H1 (cell line): ENCODE measurements at regions not wholly inside any gene's neighbourhood (a gene's known extent, or its start where the extent isn't known, plus 50 kb on each side); places are given as distances from the start of the nearest gene placed in this dataset.

Source experiments
- CTCF ChIA-PET: fragments of 300-600 bp; sonication (Branson Sonifier 250); formaldehyde crosslinking; loops from one replicate; lab custom pipeline; 2021; ENCODE audit not compliant: partially characterized antibody; lab: Charles Lee
- POLR2A ChIA-PET: fragments of 300-600 bp; sonication (Branson Sonifier 250); formaldehyde crosslinking; loops from one replicate; lab custom pipeline; 2021; ENCODE audit warnings: inconsistent platforms; ENCODE audit not compliant: partially characterized antibody; lab: Charles Lee
- DNase-seq, 2 experiments: peaks; one replicate each; pipeline versions ENCODE4 v3.0.0 to v3.0.0-alpha.2; 2010 to 2022; ENCODE audit warnings: low spot score in 2 of 2, low read depth in 1 of 2, mixed read lengths in 1 of 2
- FAIRE-seq: peaks from 2 replicates; lab custom pipeline; 2011; peaks lifted over from hg19 to GRCh38; lab: Jason Lieb, UNC
- H2AFZ ChIP-seq: 2 replicates; pipeline ENCODE4 v1.8.1; 2012; ENCODE audit warnings: low read length, inconsistent platforms
- H2AK5ac ChIP-seq: 2 replicates; pipeline ENCODE4 v1.6.1; 2013; ENCODE audit warnings: low read depth, low read length
- H2BK120ac ChIP-seq: replicated peaks from 2 replicates; pipeline ENCODE3; 2013; ENCODE audit warnings: low read depth, low read length, inconsistent platforms
- H2BK12ac ChIP-seq: 2 replicates; pipeline ENCODE4 v1.6.1; 2013; ENCODE audit warnings: low read depth, low read length
- H2BK15ac ChIP-seq: 2 replicates; pipeline ENCODE4 v1.6.1; 2013; ENCODE audit warnings: low read length
- H2BK20ac ChIP-seq: 2 replicates; pipeline ENCODE4 v1.6.1; 2013; ENCODE audit warnings: low read length
- H2BK5ac ChIP-seq: 2 replicates; pipeline ENCODE4 v1.6.1; 2013; ENCODE audit warnings: low read depth, low read length
- H3K14ac ChIP-seq: 2 replicates; pipeline ENCODE4 v1.6.1; 2013; ENCODE audit warnings: inconsistent platforms; ENCODE audit not compliant: insufficient read length
- H3K18ac ChIP-seq: 2 replicates; pipeline ENCODE4 v1.6.1; 2013; ENCODE audit warnings: low read length; ENCODE audit errors: extremely low read depth
- H3K23ac ChIP-seq: 2 replicates; pipeline ENCODE4 v1.6.1; 2013; ENCODE audit warnings: inconsistent platforms; ENCODE audit not compliant: insufficient read length
- H3K23me2 ChIP-seq: 2 replicates; pipeline ENCODE4 v1.6.1; 2013; ENCODE audit warnings: low read depth, low read length
- H3K27ac ChIP-seq: 2 replicates; pipeline ENCODE4 v1.6.1; 2011; ENCODE audit warnings: low read depth, low read length, inconsistent platforms
- H3K27me3 ChIP-seq, 4 experiments: replicated peaks in 1 of 4; 1 replicate in 1 of 4; 2 replicates in 3 of 4; pipeline versions ENCODE4 v1.6.1 to v1.8.1; 2011 to 2013; ENCODE audit warnings: low read length in 3 of 4, mild to moderate bottlenecking in 3 of 4, inconsistent platforms in 2 of 4, mixed read lengths in 2 of 4, moderate library complexity in 1 of 4; ENCODE audit not compliant: control insufficient read depth in 3 of 4, insufficient read depth in 3 of 4; ENCODE audit errors: extremely low read depth in 1 of 4
- H3K36me3 ChIP-seq, 4 experiments: 2 replicates each; pipeline versions ENCODE4 v1.6.1 to v1.8.1; 2011 to 2013; ENCODE audit warnings: mild to moderate bottlenecking in 4 of 4, low read length in 3 of 4, moderate library complexity in 2 of 4, control low read depth in 1 of 4, inconsistent platforms in 1 of 4; ENCODE audit not compliant: insufficient read depth in 4 of 4, control insufficient read depth in 2 of 4
- H3K4ac ChIP-seq: replicated peaks from 2 replicates; pipeline ENCODE3; 2013; ENCODE audit warnings: low read length, low read depth, mixed read lengths, inconsistent platforms; ENCODE audit not compliant: insufficient read length
- H3K4me1 ChIP-seq, 4 experiments: replicated peaks in 1 of 4; 1 replicate in 1 of 4; 2 replicates in 3 of 4; pipeline versions ENCODE4 v1.6.1 to v1.8.1; 2011 to 2013; ENCODE audit warnings: low read length in 3 of 4, inconsistent platforms in 2 of 4, mixed read lengths in 1 of 4; ENCODE audit not compliant: insufficient read depth in 4 of 4, control insufficient read depth in 3 of 4
- H3K4me2 ChIP-seq, 2 experiments: 2 replicates each; pipeline versions ENCODE4 v1.6.1 to v1.8.1; 2011 to 2013; ENCODE audit warnings: low read depth in 2 of 2, low read length in 2 of 2, control low read depth in 1 of 2, inconsistent platforms in 1 of 2, mild to moderate bottlenecking in 1 of 2; ENCODE audit not compliant: insufficient read depth in 1 of 2
- H3K4me3 ChIP-seq, 4 experiments: fragments of 200-600, 300-600 bp in 1 of 4; sonication (generic), shearing (Covaris generic), sonication (Bioruptor Twin) in 1 of 4; 2 replicates each; pipeline versions ENCODE4 v1.5.1 to v1.8.1; 2011 to 2016; ENCODE audit warnings: low read length in 4 of 4, low read depth in 3 of 4, control low read depth in 2 of 4, inconsistent platforms in 2 of 4, mild to moderate bottlenecking in 2 of 4, mixed read lengths in 1 of 4, moderate library complexity in 1 of 4; ENCODE audit not compliant: insufficient read depth in 2 of 4; ENCODE audit errors: extremely low read depth in 1 of 4
- H3K56ac ChIP-seq: replicated peaks from 2 replicates; pipeline ENCODE3; 2013; ENCODE audit warnings: low read depth, mild to moderate bottlenecking, mixed read lengths, low read length, inconsistent platforms; ENCODE audit not compliant: insufficient read length
- H3K79me1 ChIP-seq: 2 replicates; pipeline ENCODE4 v1.6.1; 2013; ENCODE audit warnings: low read depth, low read length, control low read depth
- H3K79me2 ChIP-seq, 2 experiments: 2 replicates each; pipeline versions ENCODE4 v1.6.1 to v1.8.1; 2012 to 2013; ENCODE audit warnings: low read length in 2 of 2, mild to moderate bottlenecking in 2 of 2, inconsistent platforms in 1 of 2; ENCODE audit not compliant: insufficient read depth in 2 of 2, control insufficient read depth in 1 of 2
- H3K9ac ChIP-seq, 4 experiments: replicated peaks in 1 of 4; 1 replicate in 1 of 4; 2 replicates in 3 of 4; pipeline versions ENCODE4 v1.6.1 to v1.8.1; 2011 to 2013; ENCODE audit warnings: low read depth in 3 of 4, low read length in 3 of 4, control low read depth in 2 of 4, mild to moderate bottlenecking in 2 of 4, moderate library complexity in 2 of 4, inconsistent platforms in 1 of 4; ENCODE audit errors: extremely low read depth in 1 of 4
- H3K9me3 ChIP-seq, 2 experiments: 2 replicates each; pipeline versions ENCODE4 v1.6.1 to v1.8.1; 2012 to 2013; ENCODE audit warnings: mild to moderate bottlenecking in 2 of 2, moderate library complexity in 2 of 2, control low read depth in 1 of 2, inconsistent platforms in 1 of 2, low read depth in 1 of 2, low read length in 1 of 2, mixed read lengths in 1 of 2; ENCODE audit not compliant: insufficient read depth in 2 of 2
- H4K20me1 ChIP-seq, 2 experiments: replicated peaks in 1 of 2; 2 replicates each; pipeline versions ENCODE3 to v1.8.1; 2011 to 2013; ENCODE audit warnings: inconsistent platforms in 2 of 2, low read length in 2 of 2, mild to moderate bottlenecking in 1 of 2; ENCODE audit not compliant: insufficient read depth in 2 of 2, control insufficient read depth in 1 of 2
- H4K5ac ChIP-seq: 2 replicates; pipeline ENCODE4 v1.6.1; 2013; ENCODE audit warnings: low read length, low read depth, mixed read lengths, inconsistent platforms; ENCODE audit not compliant: insufficient read length
- H4K8ac ChIP-seq: 2 replicates; pipeline ENCODE4 v1.8.0; 2013; ENCODE audit warnings: mild to moderate bottlenecking, moderate library complexity, low read length, inconsistent platforms; ENCODE audit not compliant: insufficient read depth; ENCODE audit errors: extremely low read depth
- H4K91ac ChIP-seq: replicated peaks from 2 replicates; pipeline ENCODE3; 2013; ENCODE audit warnings: low read length, mixed read lengths, inconsistent platforms; ENCODE audit not compliant: insufficient read length
- FOSL1 ChIP-seq: IDR thresholded peaks from 2 replicates; pipeline ENCODE4 v1.6.1; 2011; ENCODE audit warnings: mild to moderate bottlenecking, low read depth, low read length, moderate library complexity; ENCODE audit not compliant: insufficient read depth
- GABPA ChIP-seq: IDR thresholded peaks from 2 replicates; pipeline ENCODE4 v1.6.1; 2011; ENCODE audit warnings: mild to moderate bottlenecking, low read length, moderate library complexity, borderline replicate concordance; ENCODE audit not compliant: insufficient read depth
- POU5F1 ChIP-seq: IDR thresholded peaks from 2 replicates; pipeline ENCODE4 v1.6.1; 2011; ENCODE audit warnings: low read depth, mild to moderate bottlenecking, low read length, moderate library complexity
- WGBS, 2 experiments: shearing (Covaris generic) in 1 of 2; methylation state at CpG; one replicate each; pipeline versions ENCODE4 v1.1.6 to v1.1.7; 2013 to 2015; ENCODE audit warnings: low lambda C conversion rate in 2 of 2, mixed read lengths in 2 of 2, inconsistent platforms in 1 of 2, low coverage in 1 of 2, missing lambda C conversion rate in 1 of 2; ENCODE audit not compliant: insufficient replicate concordance in 2 of 2, insufficient coverage in 1 of 2, insufficient read length in 1 of 2; ENCODE audit errors: extremely low coverage in 1 of 2, missing lambda C conversion rate in 1 of 2; 5-methylcytosine and 5-hydroxymethylcytosine counted together

- DNase-seq = no peak
These were observed 293.6 kb downstream of the TEX29 start for GRCh38 chr13:111614009-111614408.

More at GRCh38 chr13:111614009-111614408, 293.6 kb downstream of the TEX29 start:
- POLR2A ChIA-PET = interaction anchor here (0.9 kb wide), 1 partner anchor 17 kb away, joined by 3 read pairs; no protein-coding TSS in a partner anchor
- CTCF ChIA-PET = interaction anchor here (1.6 kb wide), 1 partner anchor 17 kb away, joined by 6 read pairs; no protein-coding TSS in a partner anchor
- Histone ChIP-seq H3K4me3 (no peak overlapping the region), H4K8ac (no peak overlapping the region), H2BK20ac (no peak overlapping the region), H2AK5ac (no peak overlapping the region), H3K9me3 (no peaks in the 10 kb centered on the region), H3K18ac (no peak overlapping the region), H3K4ac (no peak overlapping the region), H2BK15ac (no peak overlapping the region), H3K23me2 (no peaks in the 10 kb centered on the region), H3K56ac (no peak overlapping the region), H3K79me1 (no peaks in the 10 kb centered on the region), H4K5ac (no peak overlapping the region), H3K4me1 (no peaks in the 10 kb centered on the region), H3K4me2 (no peak overlapping the region), H3K27ac (no peak overlapping the region), H3K9ac (no peak overlapping the region), H3K36me3 (no peaks in the 10 kb centered on the region), H2AFZ (no peak overlapping the region), H2BK5ac (no peak overlapping the region), H3K23ac (no peak overlapping the region), H4K91ac (no peak overlapping the region), H2BK120ac (no peak overlapping the region), H3K27me3 (no peaks in the 10 kb centered on the region), H4K20me1 (no peaks in the 10 kb centered on the region), H3K79me2 (no peaks in the 10 kb centered on the region), H2BK12ac (no peak overlapping the region), H3K14ac (no peak overlapping the region)
- FAIRE-seq = no peak
- TF ChIP-seq POU5F1 (no peak), FOSL1 (no peak), GABPA (no peak)
- 83% methylated on average over 7 of the region's 7 CpGs; no CpG with 5 or more reads in 1 of the 2 experiments for WGBS, 2 experiments
